ENCODE measurements at regions not wholly inside any gene's neighbourhood (a gene's known extent, or its start where the extent isn't known, plus 50 kb on each side); places are given as distances from the start of the nearest gene placed in this dataset.

DNA sequence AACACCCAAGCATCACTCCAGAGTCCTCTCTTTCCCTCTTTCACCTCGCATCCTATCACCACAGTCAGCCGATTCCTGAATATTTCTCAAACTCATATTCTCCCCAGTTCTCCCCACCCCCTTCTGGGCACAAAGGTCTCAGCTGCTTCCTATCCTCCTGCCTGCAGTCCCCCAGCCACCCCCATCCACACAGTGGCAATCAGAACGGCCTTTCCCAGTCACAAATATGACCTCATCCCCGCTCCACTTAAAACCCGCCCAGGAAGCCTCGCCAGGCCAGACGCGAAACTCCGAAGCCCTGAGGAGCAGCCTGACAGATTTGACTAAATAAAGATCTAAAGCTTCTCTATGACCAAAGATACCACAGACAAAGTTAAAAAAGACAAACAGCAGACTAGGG lies 49.9 kb upstream of the LINGO1 start:
- TF ChIP-seq REST (IDR thresholded peaks at IDR 0.05; ENCODE audit: insufficient read depth in 1 of 2, low read depth in 2 of 2, low read length in 2 of 2): no peak
- TF ChIP-seq SIN3A (IDR thresholded peaks at IDR 0.05; ENCODE audit: borderline replicate concordance, insufficient read depth, low read length): no peak

All from PFSK-1 (cell line).